ENCODE measurements at regions not wholly inside any gene's neighbourhood (a gene's known extent, or its start where the extent isn't known, plus 50 kb on each side); places are given as distances from the start of the nearest gene placed in this dataset.

GRCh38 chr5:50576686-50577256 lies 89.7 kb upstream of the PARP8 start:
- no peaks in the 10 kb centered on the region for H3K36me3 Mint-ChIP-seq (ENCODE audit: insufficient read depth in 1 of 3, low read depth in 3 of 3)
- H3K4me1 Mint-ChIP-seq: no peaks in the 10 kb centered on the region
- no peak for TF ChIP-seq CTCF (conservative IDR thresholded peaks at IDR 0.05)
- Histone ChIP-seq H2BK15ac (ENCODE audit: low read depth, low read length) (no peak overlapping the region), H2AK5ac (ENCODE audit: insufficient read length, low read length) (no peak overlapping the region), H3K56ac (ENCODE audit: insufficient read length, low read depth, low read length) (no peak overlapping the region), H4K8ac (replicated peaks; ENCODE audit: insufficient read length, low read depth, low read length) (no peak overlapping the region), H2BK5ac (ENCODE audit: insufficient read length, low read length) (no peak overlapping the region), H3K23ac (ENCODE audit: insufficient read length, low read depth, low read length) (no peak overlapping the region), H4K5ac (ENCODE audit: insufficient read length, low read depth, low read length) (no peak overlapping the region), H3K27me3 (ENCODE audit: insufficient read depth, low read length) (no peaks in the 10 kb centered on the region), H3K79me1 (ENCODE audit: insufficient read depth, low read depth, low read length, poor library complexity, severe bottlenecking) (no peaks in the 10 kb centered on the region), H3K23me2 (ENCODE audit: insufficient read length, low read depth, low read length, poor library complexity, severe bottlenecking) (no peaks in the 10 kb centered on the region), H3K18ac (ENCODE audit: insufficient read length, low read depth, low read length) (no peak overlapping the region), H3K4me1 (ENCODE audit: insufficient read depth, low read length) (no peaks in the 10 kb centered on the region), H3K79me2 (ENCODE audit: insufficient read depth, low read length) (no peaks in the 10 kb centered on the region), H3K9me3 (ENCODE audit: control insufficient read depth, low read depth, low read length) (no peaks in the 10 kb centered on the region), H2BK12ac (ENCODE audit: insufficient read length, low read depth, low read length) (no peak overlapping the region), H3T11ph (ENCODE audit: low read length) (no peak overlapping the region), H3K27ac (ENCODE audit: insufficient read length, low read depth, low read length) (no peak overlapping the region), H3K14ac (ENCODE audit: insufficient read depth, low read length) (no peak overlapping the region), H2AFZ (ENCODE audit: low read length) (no peak overlapping the region), H4K91ac (ENCODE audit: insufficient read length, low read depth, low read length) (no peak overlapping the region), H3K4ac (ENCODE audit: low read depth, low read length) (no peak overlapping the region), H3K9ac (ENCODE audit: extremely low read depth, insufficient read length, low read length) (no peak overlapping the region), H2BK20ac (ENCODE audit: low read depth, low read length, poor library complexity, severe bottlenecking) (no peak overlapping the region), H3K4me2 (ENCODE audit: insufficient read depth, insufficient read length, low read length) (no peak overlapping the region), H2BK120ac (ENCODE audit: low read depth, low read length, poor library complexity, severe bottlenecking) (no peak overlapping the region), H4K20me1 (ENCODE audit: control insufficient read depth, insufficient read depth, insufficient read length) (no peaks in the 10 kb centered on the region)
- no peak overlapping the region for H3K4me3 Mint-ChIP-seq
- H3K27me3 Mint-ChIP-seq (ENCODE audit: low read depth): no peaks in the 10 kb centered on the region
- no peaks in the 10 kb centered on the region for H3K9me3 Mint-ChIP-seq
- DNase-seq: no peak
- no CpG with 5 or more reads among the region's 1 CpG for WGBS (ENCODE audit: extremely low coverage, insufficient read length, low lambda C conversion rate)
- no peak overlapping the region for H3K27ac Mint-ChIP-seq
